GM23248 (cell line): ENCODE measurements at regions not wholly inside any gene's neighbourhood (a gene's known extent, or its start where the extent isn't known, plus 50 kb on each side); places are given as distances from the start of the nearest gene placed in this dataset.

Experiments
- DNase-seq: peaks from one replicate; pipeline ENCODE4 v3.0.0-alpha.2; 2015
- H2AFZ ChIP-seq: fragments of 200-600 bp; sonication (generic); 2 replicates; pipeline ENCODE4 v1.6.1; 2016; ENCODE audit warnings: antibody characterized with exemption
- H3F3A ChIP-seq: fragments of 200-600 bp; sonication (generic); 2 replicates; pipeline ENCODE4 v1.6.1; 2016; ENCODE audit warnings: mild to moderate bottlenecking, antibody characterized with exemption, mixed run types; ENCODE audit not compliant: insufficient read depth
- H3K27ac ChIP-seq: fragments of 200-600 bp; sonication (generic); 2 replicates; pipeline ENCODE4 v1.5.1; 2016; ENCODE audit warnings: mild to moderate bottlenecking
- H3K27me3 ChIP-seq: fragments of 200-600 bp; sonication (generic); replicated peaks from 2 replicates; pipeline ENCODE4 v1.6.1; 2016; ENCODE audit warnings: mild to moderate bottlenecking; ENCODE audit not compliant: insufficient read depth
- H3K36me3 ChIP-seq: fragments of 200-600 bp; sonication (generic); 2 replicates; pipeline ENCODE4 v1.6.1; 2016; ENCODE audit warnings: low read depth, mild to moderate bottlenecking
- H3K4me1 ChIP-seq: fragments of 200-600 bp; sonication (generic); 2 replicates; pipeline ENCODE4 v1.6.1; 2016; ENCODE audit warnings: mild to moderate bottlenecking; ENCODE audit not compliant: insufficient read depth
- H3K4me2 ChIP-seq: fragments of 200-600 bp; sonication (generic); one replicate; pipeline ENCODE4 v1.6.1; 2016; ENCODE audit warnings: mild to moderate bottlenecking; ENCODE audit not compliant: unreplicated experiment
- H3K4me3 ChIP-seq: fragments of 200-600 bp; sonication (generic); 2 replicates; pipeline ENCODE4 v1.5.1; 2016; ENCODE audit warnings: mild to moderate bottlenecking
- H3K79me2 ChIP-seq: fragments of 200-600 bp; sonication (generic); 2 replicates; pipeline ENCODE4 v1.6.1; 2016; ENCODE audit warnings: mild to moderate bottlenecking; ENCODE audit not compliant: insufficient read depth
- H3K9ac ChIP-seq: fragments of 200-600 bp; sonication (generic); 2 replicates; pipeline ENCODE4 v1.6.1; 2016; ENCODE audit warnings: mild to moderate bottlenecking
- H3K9me2 ChIP-seq: fragments of 200-600 bp; sonication (generic); 2 replicates; pipeline ENCODE4 v1.6.1; 2016; ENCODE audit warnings: mixed run types, mild to moderate bottlenecking, moderate library complexity; ENCODE audit not compliant: insufficient read depth
- H3K9me3 ChIP-seq: fragments of 200-600 bp; sonication (generic); one replicate; pipeline ENCODE4 v1.6.1; 2017; ENCODE audit warnings: low read depth
- H4K20me1 ChIP-seq: fragments of 200-600 bp; sonication (generic); 2 replicates; pipeline ENCODE4 v1.6.0; 2016; ENCODE audit not compliant: insufficient read depth
- EZH2 ChIP-seq: fragments of 200-600 bp; sonication (generic); IDR thresholded peaks from 2 replicates; pipeline ENCODE4 v1.6.1; 2018; ENCODE audit warnings: antibody characterized with exemption, mild to moderate bottlenecking; ENCODE audit not compliant: insufficient read depth, poor library complexity, severe bottlenecking
- EZH2phosphoT487 ChIP-seq: fragments of 200-600 bp; sonication (generic); IDR thresholded peaks from 2 replicates; pipeline ENCODE4 v1.6.1; 2018; ENCODE audit warnings: antibody characterized with exemption, moderate library complexity, mild to moderate bottlenecking, low read depth; ENCODE audit not compliant: insufficient read depth
- WGBS, 2 experiments: methylation state at CpG; one replicate each; pipeline ENCODE4 v1.1.6; 2015 to 2017; ENCODE audit warnings: low lambda C conversion rate in 2 of 2, low coverage in 1 of 2; ENCODE audit errors: missing lambda C conversion rate in 2 of 2; 5-methylcytosine and 5-hydroxymethylcytosine counted together
- in situ Hi-C: fragments of 300-500 bp; cut with MboI; formaldehyde crosslinking; loops from 2 replicates; pipeline ENCODE4 v1.15.0; 2020

DNA sequence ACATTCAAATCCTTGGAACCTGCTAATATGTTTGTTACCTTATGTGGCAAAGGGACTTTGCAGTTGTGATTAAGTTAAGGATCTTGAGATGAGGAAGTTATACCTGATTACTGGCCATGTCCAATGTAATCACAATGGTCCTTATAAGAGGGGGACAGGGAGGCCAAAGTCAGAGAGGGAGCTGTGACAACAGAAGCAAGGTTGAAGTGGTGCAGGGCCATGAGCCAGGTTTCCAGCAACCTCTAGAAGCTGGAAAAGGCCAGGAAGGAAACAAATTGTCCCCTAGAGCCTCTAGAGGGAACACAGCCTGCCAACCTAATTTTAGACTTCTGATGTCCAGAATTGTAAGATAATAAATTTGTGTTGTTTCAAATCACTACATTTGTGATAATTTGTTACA lies 334.7 kb upstream of the DACH1 start:
- Histone ChIP-seq H3K27me3 (no peaks in the 10 kb centered on the region), H3K79me2 (no peaks in the 10 kb centered on the region), H3K27ac (no peak overlapping the region), H3K9me3 (no peaks in the 10 kb centered on the region), H3K4me1 (no peaks in the 10 kb centered on the region), H3F3A (no peaks in the 10 kb centered on the region), H3K4me3 (no peak overlapping the region), H2AFZ (no peak overlapping the region), H3K9me2 (no peaks in the 10 kb centered on the region), H3K4me2 (no peak overlapping the region), H3K36me3 (no peaks in the 10 kb centered on the region), H3K9ac (no peak overlapping the region), H4K20me1 (no peaks in the 10 kb centered on the region)
- TF ChIP-seq EZH2 (no peak), EZH2phosphoT487 (no peak)
- no peak for DNase-seq
- in situ Hi-C loops: no loop called here

DNA sequence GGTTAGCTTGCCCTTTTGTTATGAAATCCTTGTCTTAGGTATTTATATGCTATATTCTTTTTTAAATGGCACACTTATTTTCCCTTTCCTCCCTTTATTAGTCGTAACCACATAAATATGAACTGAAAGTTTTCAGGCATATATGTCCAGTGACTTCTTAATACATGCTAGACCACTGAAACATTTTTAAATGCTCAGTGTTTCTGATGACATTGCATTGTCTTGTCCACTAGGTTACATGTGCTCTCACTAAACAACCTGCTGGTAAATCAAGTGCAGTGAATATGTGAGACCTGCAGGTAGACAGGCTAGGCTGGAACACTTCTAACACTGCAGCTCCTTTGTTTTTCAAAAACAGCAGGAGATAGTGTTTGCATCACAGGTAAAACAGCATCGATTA lies 332.6 kb upstream of the DACH1 start:
- Histone ChIP-seq H4K20me1 (no peaks in the 10 kb centered on the region), H2AFZ (no peak overlapping the region), H3K4me3 (no peak overlapping the region), H3K9me3 (no peaks in the 10 kb centered on the region), H3F3A (no peaks in the 10 kb centered on the region), H3K36me3 (no peaks in the 10 kb centered on the region), H3K9ac (no peak overlapping the region), H3K4me2 (no peak overlapping the region), H3K27ac (no peak overlapping the region), H3K79me2 (no peaks in the 10 kb centered on the region), H3K27me3 (no peaks in the 10 kb centered on the region), H3K9me2 (no peaks in the 10 kb centered on the region), H3K4me1 (no peaks in the 10 kb centered on the region)
- no peak for DNase-seq
- TF ChIP-seq EZH2phosphoT487: no peak
- TF ChIP-seq EZH2: no peak
- in situ Hi-C loops: no loop called here
- 10 to 11% methylated on average over 2 of the region's 2 CpGs for WGBS, 2 experiments

DNA sequence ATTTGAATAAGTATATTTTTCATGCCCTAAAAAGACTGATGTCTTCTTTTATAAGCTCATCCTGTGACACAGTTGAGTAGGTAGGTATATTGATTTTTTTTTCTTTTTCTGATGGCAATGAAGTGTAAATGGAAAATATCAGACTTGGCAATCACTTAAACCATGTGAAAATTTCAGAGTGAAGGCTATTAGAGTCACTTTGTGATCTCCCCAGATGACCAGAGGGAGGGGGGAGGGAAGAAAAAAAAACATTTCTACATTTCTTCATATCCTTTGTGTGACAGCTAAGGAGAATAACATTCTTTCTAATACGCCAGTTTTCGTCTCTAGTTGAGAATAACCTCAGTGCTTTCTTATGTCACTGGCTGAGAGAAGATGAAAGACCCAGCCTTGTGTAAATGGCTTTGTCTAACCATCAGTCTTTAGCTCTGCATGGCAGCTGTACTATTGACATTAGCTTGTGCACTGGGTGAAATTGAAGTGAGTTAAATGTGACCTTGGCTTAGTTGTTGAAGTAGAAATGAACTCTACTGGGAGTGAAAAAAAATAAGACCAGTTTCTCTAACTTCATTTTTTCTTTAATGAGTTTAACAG lies 332.1 kb upstream of the DACH1 start:
- no peak overlapping the region for H3K9ac ChIP-seq
- no peaks in the 10 kb centered on the region for H3K9me2 ChIP-seq
- no peaks in the 10 kb centered on the region for H3K9me3 ChIP-seq
- H2AFZ ChIP-seq: no peak overlapping the region
- TF ChIP-seq EZH2phosphoT487 (no peak), EZH2 (no peak)
- in situ Hi-C loops: no loop called here
- H3K79me2 ChIP-seq: no peaks in the 10 kb centered on the region
- H3K27me3 ChIP-seq: no peaks in the 10 kb centered on the region
- no peak overlapping the region for H3K4me3 ChIP-seq
- H4K20me1 ChIP-seq: no peaks in the 10 kb centered on the region
- H3K27ac ChIP-seq: no peak overlapping the region
- no peaks in the 10 kb centered on the region for H3F3A ChIP-seq
- WGBS, 2 experiments: 2 to 23% methylated on average over 2 of the region's 2 CpGs
- H3K36me3 ChIP-seq: no peaks in the 10 kb centered on the region
- no peak for DNase-seq
- H3K4me2 ChIP-seq: no peak overlapping the region
- no peaks in the 10 kb centered on the region for H3K4me1 ChIP-seq

DNA sequence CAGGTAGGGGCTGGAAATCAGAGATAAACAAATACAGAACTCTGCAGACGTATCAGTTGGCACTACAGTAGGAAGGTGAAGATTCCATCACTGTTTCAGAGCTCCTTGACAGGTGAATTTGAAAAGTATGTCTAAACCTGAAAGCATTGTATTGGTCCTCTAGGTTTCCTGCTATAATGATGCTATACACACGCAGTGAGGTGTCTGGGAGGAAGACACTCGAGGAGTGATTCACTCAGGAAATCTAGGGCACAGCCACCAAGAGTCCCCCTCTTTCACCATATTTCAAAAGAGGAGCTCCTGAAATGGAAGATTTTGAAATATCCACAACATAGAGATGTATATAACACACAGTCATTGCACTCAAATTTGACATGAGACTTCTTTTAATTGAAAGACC lies 331.0 kb upstream of the DACH1 start:
- Histone ChIP-seq H3K4me3 (no peak overlapping the region), H3K36me3 (no peaks in the 10 kb centered on the region), H3K27ac (no peak overlapping the region), H3K4me2 (no peak overlapping the region), H3F3A (no peaks in the 10 kb centered on the region), H3K9me2 (no peaks in the 10 kb centered on the region), H3K27me3 (no peaks in the 10 kb centered on the region), H3K4me1 (no peaks in the 10 kb centered on the region), H3K79me2 (no peaks in the 10 kb centered on the region), H3K9ac (no peak overlapping the region), H3K9me3 (no peaks in the 10 kb centered on the region), H4K20me1 (no peaks in the 10 kb centered on the region), H2AFZ (no peak overlapping the region)
- 7 to 8% methylated on average over 3 of the region's 3 CpGs for WGBS, 2 experiments
- in situ Hi-C loops: no loop called here
- DNase-seq: no peak
- no peak for TF ChIP-seq EZH2phosphoT487
- no peak for TF ChIP-seq EZH2

DNA sequence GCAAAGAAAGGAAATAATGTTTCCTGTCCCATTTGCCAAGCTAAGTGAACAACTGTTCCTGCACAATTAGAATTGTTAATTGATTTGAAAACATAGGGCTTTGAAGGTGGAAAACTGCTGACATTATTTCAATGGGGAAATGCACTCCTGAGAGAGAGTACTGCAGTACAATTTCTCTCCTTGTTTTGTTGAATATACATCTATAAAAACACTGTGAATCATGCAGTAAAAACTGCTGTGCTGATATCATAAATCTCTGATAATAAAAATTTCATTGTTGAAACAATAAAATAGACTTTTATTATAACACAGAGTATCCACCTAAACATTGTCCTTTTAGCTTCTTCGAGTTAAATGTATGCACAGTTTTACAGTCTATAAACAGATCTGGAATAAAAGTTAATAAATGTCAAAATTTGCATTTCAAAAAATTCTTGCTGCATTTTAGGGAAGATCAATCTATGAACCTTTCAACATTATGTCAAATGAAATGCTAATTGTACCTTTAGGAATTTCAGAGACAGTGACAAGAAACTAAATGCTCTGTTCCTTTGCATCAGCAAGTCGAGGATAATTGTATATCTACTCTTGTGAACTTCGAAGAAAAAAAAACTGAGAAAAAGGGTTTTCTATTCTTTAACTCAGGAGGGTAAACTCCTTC lies 328.2 kb upstream of the DACH1 start:
- no peaks in the 10 kb centered on the region for H3K9me3 ChIP-seq
- H3K9me2 ChIP-seq: no peaks in the 10 kb centered on the region
- no peaks in the 10 kb centered on the region for H3K36me3 ChIP-seq
- H3K79me2 ChIP-seq: no peaks in the 10 kb centered on the region
- no peak overlapping the region for H3K4me2 ChIP-seq
- no peak overlapping the region for H2AFZ ChIP-seq
- H4K20me1 ChIP-seq: no peaks in the 10 kb centered on the region
- no peak overlapping the region for H3K9ac ChIP-seq
- in situ Hi-C loops: no loop called here
- no peak for DNase-seq
- H3K27ac ChIP-seq: no peak overlapping the region
- no peaks in the 10 kb centered on the region for H3K4me1 ChIP-seq
- no peaks in the 10 kb centered on the region for H3F3A ChIP-seq
- TF ChIP-seq EZH2phosphoT487 (no peak), EZH2 (no peak)
- H3K27me3 ChIP-seq: no peaks in the 10 kb centered on the region
- no peak overlapping the region for H3K4me3 ChIP-seq
- WGBS, 2 experiments: 6 to 10% methylated on average over 3 of the region's 3 CpGs
